Inflammatory macrophage treated with lipopolysaccharide for 4 hours (primary cell): ENCODE measurements at regions not wholly inside any gene's neighbourhood (a gene's known extent, or its start where the extent isn't known, plus 50 kb on each side); places are given as distances from the start of the nearest gene placed in this dataset.

Experiments
- DNase-seq: peaks from one replicate; pipeline ENCODE4 v3.0.0-alpha.2; 2020

DNA sequence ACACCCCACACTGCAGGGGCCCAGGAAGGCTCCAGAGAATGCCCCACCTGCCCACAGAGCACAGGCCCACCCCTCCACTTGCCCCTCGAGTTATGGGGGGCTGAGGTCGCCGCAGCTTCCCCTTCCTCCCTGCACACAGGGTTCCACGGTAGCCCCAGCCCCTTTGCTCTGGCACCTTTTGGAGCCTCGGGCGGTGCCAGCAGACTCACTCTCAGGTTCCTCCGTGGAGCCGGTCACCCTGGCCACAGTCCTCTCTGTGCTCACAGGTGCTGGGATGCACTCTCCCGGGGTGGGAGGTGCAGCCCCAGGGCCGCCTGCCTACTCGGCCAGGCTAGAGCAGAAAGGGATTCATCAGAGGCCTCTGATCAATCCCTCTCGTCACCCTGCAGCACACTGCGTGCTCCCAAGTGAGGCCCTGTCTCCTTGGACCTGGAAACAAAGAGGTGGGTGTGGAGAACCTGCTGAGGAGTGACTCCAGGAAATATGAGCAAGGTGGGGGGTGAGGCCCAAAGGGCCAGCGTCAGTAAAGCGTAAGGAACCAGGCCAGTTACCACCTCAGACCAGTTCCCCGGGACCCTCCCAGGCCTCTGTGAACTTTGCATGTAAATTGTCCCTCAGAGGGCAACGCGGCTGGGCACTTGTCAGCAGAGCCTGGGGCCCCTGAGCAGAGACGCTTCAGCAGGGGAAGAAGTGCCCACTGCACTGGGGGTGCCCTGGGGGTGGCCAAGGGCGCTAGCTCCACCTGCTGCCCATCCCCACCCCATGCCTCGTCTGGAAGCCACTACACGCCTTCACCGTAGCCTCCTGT is 167.8 kb downstream of the OLFM1 start:
- no peak for DNase-seq

DNA sequence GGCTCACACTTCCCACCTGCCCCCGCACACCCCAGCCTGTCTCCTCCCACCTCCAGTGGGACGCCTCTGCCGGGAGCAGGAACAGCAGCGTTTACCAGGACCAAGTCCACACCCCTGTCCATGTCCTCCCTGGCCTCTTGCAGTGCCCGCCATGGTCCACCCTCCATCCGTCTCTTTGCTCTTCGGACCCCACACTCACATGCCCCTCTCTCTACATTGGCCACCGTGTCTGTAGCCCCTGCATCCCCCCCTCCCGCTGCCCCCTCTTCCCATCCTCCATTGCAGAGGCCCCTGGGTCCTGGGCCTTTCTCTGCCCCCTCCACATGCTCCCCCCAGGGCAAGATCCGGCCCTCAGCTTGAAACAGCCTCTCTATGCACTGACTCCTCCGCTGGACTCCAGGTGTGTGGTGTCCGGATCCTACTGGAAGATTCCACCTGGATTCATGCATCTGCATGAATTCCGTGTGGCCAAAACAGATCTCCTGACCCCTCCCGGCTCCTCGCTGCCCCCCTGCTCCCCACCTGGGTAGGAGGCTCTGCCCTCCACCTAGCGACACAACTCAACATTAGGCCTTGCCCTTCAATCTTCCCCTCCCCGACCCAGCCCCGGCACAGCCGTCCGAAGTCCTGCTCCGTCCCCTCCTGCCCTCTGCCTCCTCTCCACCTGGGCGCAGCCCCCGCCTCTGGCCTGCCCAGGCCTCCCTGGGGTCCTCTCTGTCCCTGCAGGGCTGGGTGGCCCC is 168.5 kb downstream of the OLFM1 start:
- no peak for DNase-seq

DNA sequence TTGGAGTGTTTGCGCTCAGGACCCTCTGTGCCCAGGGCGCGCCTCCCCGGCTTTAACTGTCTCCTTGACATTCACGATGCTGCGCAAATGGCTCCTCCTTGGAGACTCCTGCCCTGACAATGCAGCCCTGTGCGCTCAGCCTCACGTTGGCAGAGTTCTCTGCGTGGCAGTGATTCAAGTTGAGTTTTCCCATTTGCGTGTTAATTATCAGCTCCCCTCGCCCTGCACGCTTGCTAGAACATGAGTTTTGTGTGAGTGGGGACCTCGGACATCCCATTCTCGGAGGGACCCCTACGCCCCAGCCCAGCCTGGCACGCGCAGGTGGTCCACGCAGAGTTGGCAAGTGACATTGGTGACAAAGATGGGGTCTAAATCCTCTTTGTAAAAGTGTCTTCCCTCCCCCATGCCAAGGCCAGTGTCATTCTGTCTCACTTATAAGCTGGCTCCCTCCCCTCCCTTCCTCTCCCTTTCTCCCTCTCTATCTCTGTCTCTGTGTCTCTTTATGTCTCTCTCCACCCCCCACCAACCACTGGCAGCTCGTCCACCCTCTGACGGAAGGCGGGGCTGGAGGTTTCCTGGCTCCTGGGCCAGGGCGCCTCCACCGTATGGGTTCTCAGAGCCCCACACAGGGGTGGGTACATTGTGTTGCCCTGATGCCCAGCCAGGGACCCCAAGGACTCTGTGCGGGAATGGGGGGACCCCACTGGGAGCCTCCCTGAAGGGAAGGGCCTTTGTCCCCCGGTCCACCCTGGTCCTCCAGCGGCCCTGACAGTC is 169.3 kb downstream of the OLFM1 start:
- DNase-seq: no peak

DNA sequence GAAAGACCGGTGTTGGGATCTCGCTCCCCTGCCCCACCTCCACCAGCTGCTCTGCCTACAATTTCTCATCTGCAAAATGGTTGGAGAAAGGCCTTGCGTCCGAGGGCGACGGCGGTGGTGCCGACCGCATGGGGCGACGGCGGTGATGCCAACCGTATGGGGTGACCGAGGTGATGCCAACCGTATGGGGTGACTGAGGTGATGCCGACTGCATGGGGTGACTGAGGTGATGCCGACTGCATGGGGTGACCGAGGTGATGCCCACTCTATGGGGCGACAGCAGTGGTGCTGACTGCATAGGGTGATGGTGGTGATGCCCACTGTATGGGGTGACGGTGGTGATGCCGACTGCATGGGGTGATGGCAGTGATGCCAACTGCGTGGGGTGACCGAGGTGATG is 171.0 kb downstream of the OLFM1 start:
- DNase-seq: no peak

DNA sequence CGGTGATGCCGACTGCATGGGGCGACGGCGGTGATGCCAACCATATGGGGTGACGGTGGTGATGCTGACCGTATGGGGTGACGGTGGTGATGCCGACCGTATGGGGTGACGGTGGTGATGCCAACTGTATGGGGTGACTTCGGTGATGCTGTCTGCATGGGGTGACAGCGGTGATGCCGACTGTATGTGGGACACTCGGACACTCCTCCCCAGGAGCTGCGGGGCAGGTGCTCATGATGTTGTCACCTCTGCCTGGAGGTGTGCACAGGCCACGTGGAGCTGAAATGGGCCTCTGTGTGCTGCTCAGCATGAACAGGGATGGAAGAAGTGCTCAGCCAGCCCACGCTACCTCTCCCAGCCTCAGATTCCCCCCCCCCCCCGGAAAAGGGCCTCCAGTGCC is 171.8 kb downstream of the OLFM1 start:
- no peak for DNase-seq

DNA sequence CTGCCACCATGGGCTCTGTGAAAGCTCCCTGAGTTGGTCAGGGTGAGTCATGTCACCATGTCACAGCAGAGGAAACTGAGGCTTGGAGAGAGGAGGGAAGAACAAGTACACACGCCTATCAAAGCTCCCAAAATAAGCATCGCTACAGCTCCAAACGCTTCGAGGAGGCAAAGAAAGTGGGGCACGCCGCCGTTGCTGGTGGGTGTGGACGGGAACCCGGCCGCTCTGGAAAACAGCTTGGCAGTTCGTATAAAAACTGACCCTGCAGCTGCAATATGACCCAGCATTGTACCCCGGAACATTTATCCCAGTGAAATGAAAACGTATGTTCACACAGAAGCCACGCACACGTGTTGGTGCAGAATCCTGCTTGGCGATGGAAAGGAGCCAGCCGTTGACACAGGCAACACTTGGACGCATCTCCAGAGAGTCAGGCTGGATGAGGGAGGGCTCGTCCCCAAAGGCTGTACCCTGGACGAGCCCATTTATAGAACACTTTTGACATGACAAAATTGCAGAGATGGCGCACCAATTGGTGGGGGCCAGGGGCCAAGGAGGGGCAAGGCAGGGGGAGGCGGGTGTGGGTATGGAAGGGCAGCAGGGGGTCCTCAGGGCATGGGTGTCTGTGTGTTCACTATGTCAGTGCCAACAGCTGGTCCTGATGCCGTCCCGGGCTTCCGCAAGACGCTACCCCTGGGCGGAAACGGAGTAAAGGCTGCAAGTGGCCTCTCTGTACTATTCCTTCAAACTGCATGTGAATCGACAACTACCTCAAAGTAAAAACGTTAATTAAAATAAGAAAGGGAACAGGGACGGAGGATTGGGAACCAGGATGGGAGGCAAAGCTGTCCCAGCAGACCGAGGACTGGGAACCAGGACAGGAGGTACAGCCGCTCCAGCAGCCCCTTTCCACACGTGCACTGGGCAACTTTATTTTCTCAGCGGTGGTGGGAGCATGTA is 173.0 kb downstream of the OLFM1 start:
- no peak for DNase-seq

DNA sequence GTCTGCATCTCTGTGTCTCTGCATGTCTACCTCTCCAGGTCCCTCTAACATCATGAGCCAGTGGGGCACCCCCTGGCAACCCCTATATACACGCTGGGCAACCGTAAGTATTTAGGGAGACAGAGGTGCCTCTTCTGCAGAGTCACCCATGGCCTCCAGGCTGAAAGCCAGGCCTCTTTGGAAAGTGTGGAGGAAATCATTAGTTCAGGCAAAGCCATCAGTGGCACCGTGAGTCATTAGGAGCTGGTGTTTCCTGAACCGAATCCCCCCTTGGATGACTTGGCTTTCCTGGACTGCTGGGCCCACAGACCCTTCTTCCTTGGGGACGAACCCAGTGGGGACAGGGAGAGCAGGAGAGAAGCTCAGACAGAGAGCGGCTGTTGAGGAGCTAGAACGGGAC is 174.8 kb downstream of the OLFM1 start:
- no peak for DNase-seq

DNA sequence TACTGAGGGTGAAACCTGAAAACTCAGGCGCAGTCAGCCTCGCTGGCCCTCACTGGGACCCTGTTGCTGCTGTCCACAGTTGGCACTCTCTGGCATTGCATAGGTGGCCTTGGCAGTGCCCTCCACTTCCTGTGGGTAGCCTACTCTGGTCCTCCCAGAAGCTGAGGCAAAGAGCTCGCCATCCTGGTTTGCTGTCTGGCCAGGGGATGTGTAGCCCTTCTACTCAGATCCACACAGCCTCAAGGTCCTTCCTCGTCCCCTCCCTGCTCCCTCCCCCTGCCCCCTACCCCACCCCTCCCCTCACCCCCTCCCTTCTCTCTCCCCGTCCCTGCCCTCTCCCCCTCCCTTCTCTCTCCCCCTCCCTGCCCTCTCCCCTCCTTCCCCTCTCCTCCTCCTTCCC is 176.0 kb downstream of the OLFM1 start:
- DNase-seq: no peak

DNA sequence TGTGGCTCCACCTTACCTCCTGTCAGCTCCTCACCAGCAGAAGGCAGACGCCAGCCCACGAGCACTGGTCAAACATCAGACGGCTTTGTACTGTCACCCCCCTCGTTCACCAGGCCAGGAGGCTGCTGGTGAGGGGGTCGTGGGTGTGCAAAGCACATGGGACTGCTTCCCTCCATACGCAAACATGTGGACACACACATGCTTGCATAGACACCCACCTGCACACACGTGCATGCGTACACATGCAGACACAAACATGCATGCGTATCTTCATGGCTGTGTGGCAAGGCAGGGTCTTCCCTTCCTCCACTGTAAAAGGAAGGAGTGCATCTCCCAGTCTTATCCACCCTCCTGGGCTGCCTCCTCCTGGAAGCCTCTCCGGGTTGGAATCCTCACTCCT is 178.5 kb downstream of the OLFM1 start:
- DNase-seq: no peak

DNA sequence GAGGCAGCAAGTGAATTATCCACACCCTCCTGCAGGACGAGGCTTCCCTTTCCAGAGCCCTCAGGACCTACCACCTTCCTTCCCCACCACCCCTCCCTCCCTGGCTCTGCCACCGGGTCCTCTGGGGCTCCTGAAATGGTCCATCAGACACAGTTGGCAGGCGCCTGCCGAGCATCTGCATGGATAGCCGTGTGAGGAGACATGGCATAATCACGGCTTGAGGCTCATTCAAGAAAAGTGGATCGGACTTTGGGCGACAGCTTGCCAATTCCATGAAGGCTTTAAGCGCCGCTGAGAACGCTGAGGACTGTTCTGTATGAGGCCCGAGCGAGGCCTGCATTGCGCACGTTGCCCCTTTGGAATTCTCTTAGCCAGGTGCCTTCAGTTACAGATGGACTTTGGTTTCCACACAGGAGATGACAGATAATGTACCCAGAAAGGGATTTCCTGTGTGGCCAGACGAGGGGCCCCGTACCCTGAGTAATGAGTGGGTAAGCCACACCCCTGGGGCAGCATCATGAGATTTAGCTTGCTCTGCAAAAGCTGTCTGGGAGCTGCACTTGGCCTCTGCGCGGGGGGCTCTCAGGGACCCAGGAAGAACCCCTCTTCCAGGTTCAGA is 179.8 kb downstream of the OLFM1 start:
- DNase-seq: no peak

DNA sequence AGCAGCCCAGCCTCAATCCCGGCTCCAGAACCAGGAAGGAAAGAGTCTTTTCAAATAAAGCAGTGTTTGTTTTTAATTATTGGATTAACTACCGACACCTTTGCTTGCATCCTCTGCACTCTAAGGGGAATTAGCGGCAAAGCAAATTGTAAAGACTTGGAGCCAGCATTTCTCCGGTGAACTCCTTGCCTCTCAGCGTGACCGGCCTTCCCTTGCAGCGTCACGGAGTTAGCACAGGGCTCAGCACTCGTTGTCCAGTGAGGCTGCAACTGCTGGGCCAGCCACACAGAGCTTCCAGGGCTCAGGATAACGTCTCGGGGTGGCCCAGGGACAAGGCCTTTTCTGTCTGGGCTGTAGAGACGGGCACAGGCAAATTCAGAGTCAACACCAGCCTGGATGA is 180.6 kb downstream of the OLFM1 start:
- DNase-seq: no peak

DNA sequence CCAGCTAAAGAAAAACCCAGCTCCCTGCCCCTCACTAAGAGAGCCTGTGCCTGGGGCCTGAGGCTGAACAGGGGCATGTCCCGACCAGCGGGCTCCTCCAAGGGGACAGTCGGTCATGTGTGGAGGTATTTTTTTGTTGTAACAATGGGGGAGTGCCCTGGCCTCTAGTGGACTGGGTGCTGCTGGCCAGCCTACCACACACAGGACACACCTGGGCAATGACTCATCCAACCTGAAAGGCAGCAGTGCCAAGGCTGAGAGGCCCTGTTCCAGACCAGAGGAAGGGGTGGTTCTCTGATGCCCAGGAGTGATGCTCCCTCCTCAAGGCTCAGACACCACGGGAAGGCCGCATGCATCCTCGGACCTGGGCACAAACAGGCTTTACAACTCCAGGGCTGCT is 181.5 kb downstream of the OLFM1 start:
- DNase-seq: no peak

DNA sequence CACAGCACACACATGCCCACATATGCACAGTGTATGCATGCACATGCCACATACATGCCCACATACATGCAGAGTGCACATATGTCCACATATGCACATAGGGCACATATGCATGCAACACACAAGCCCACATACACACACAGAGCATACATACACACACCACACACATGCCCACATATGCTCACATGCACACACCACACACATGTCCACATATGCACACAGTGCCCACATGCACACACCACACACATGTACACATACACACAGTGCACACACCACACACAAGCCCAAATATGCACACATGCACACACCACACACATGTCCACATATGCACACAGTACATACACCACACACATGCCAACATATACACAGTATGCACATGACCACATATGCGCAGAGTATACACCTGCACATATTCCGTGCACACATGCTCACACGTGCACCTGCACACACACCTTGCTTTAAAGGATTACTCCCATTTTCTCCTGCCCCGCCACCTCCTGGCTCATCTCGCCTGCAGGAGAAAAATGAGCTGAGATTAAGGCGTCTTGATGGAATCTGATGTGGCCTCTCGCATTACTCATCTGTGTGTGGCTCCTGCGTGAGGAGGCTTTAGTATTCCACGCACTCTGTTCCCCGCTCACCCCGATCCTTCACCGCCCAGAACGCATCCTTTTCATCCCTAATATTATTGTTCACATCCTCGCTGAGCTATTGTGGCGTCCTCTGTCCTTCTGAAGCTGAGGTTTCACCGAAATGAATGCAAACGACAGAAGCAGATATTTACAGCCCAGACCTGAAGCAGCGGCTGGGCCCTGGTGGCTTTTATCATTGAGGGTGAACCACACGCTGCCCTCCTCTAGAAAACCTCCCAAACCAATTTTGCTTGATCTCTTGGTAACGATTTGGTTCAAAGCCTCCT is 182.7 kb downstream of the OLFM1 start:
- DNase-seq: no peak

DNA sequence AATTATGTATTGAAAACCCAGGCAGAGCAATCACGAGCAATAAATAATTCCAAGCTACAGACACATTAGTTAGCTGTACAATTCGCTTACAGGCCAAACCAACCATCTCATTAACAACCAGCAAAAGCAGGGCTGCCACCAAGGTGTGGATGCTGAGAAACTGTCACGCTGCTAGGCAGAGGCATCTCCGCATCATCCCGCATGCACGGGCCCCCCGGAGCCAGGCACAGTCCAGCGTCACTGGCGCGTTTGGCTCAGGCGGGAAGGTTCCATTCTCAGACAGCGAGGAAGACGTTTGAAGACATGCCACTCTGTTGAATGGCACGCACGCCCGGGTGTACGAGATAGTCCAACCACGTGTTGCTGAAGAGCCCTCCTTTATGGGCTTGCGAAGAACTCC is 184.0 kb downstream of the OLFM1 start:
- no peak for DNase-seq

DNA sequence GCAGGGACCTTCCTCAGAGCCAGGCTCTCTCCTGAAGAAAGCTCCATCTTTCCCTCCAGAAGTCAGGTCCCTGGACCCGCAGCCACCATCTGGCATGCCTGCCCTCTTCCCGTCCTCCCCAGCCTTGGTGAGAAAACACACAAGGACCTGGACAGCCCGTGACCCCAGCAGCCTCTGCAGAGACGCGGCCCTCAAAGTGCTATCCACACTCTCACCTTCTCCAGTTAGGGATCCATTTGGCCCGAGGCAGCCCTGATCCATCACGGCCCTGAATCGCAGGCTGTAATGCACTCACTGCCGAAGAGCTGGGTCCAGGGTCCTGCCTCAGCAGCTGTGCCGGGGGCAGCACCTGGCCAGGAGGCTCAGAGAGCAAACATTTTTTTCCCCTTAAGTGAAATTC is 185.1 kb downstream of the OLFM1 start:
- DNase-seq: no peak

DNA sequence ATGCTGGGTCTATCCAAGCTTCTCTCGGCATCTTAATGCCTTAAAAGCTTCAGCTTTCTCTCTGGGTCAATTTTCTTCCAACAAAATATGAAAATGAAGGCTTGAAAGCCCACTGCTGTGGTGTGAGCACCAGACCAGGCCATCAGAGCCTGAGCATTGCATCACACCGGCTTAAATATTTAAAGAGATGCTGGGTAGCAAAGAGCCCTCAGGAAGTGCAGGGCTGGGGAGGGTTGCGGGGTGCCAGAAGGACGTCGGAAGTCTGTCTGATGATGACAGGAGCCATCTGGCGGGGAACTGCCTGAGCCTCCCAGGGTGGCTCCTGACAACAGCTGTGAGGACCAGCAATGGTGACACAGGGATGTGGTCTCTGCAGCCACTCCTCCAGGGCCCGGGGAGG is 185.5 kb downstream of the OLFM1 start:
- DNase-seq: no peak

DNA sequence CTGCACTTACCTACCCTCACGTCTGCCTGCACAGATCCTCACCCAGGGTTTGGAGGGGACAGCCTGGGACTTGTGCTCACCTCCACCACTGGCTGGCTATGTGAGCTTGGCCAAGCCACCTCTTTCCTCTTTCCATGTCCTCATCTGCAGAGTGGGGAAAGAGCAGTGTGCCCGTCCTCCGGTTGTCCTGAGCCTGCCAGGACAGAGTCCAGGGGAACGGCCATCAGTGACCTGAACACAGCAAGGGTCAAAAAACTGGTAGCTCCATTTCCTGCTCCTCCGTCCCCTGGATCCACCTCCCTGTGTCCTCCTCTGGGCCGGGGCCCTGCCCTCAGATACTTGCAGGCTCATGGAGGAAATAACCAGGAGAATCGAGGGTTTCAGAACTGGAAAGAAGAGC is 187.7 kb downstream of the OLFM1 start:
- DNase-seq: no peak

DNA sequence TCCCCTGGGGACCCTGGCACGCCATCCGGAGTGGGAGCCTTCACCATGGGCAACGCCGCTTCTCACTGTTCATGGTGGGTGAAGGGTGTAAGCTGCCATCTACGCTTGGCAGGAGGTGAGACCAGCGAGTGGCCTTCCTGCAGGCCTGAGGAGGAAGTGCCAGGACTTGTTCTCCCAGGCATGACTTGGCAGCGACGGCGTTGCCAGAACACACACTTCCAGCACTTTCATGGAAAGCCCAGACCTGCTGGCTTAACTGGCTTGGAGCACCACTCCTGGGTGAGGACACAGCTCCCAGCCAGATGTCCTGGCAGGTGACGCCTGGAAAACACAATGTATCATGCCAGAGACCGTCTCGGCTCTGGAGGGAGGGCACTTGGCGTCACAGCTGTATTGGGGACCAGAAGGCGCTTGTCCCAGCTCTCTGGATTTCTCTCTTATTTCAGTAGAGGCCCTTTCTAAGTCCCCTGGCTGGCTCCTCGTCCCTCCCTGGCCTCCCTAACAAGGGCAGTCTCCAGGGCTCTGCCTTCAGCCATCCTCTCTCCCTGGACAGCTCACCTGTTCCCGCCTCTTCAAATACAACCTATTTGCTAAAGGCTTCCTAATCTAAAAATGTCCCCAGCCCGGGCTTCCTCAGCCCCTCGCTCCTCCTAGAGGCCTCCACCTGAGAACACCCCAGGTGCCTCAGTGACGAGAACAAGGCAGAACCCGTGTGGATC is 188.3 kb downstream of the OLFM1 start:
- no peak for DNase-seq

DNA sequence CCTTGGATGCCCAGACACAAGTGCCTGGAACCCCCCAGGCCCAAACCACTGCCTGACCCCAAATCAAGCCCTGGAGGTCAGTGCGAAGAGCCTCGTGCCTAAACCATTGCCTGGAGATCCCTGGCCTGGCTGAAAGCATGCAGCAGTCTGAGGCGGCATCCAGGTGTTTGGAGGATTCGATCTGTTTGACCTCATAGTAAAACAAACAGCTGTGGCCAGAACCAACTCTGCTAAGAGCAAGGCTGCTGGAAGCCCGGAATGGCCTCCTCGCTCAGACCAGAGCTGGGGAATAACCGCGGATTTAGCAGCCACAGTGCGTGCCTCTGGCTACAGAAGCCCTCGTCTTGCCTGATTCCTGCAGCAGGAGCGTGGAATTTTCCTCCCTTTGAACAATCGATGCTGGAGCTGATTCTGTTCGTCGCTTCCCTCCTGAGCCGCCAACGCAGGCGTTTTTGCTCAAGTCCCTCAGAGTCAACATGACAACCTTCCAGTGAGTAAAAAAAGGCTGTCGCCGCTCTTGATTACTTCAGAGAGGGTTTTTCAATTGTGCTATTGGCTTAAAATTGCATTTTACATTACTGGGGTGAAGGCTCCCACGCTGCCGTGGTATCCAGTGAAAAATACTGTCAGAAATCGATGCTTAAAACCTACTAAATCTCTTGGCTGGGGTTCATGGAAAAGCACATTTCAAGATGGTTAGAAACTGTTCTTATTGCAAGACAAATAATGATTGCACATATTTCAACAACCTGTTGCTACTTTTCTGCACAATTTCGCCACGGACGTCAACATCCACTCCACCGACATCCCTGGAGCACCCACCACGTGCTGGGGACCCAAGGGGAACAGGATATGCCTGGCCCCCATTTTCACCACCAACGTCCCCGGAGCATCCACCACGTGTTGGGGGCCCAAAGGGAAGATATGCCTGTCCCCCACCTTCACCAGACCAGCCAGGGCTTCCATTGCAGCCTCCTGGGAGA is 190.0 kb downstream of the OLFM1 start:
- DNase-seq: no peak
